ENCODE measurements at regions not wholly inside any gene's neighbourhood (a gene's known extent, or its start where the extent isn't known, plus 50 kb on each side); places are given as distances from the start of the nearest gene placed in this dataset.
"Not testable (repeated sequence)": the region's sequence is repeated elsewhere in the genome, so short reads cannot be mapped to it uniquely, and the experiment has no call there.

DNA sequence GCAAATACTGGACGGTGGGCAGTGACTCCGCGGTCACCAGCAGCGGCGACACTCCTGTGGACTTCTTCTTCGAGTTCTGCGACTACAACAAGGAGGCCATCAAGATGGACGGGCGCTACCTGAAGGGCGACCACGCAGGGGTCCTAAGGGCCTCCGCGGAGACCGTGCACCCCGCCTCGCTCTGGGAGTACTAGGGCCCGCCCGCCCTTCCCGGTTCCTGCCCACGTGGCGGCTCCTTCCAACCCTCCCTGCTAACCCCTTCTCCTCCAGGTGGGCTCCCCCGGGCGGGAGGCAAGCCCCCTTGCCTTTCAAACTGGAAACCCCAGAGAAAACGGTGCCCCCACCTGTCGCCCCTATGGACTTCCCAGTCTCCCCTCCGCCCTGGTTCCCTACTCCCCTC, 58.1 kb upstream of the GOLGA8A start:
- not testable (repeated sequence) for H3K9me3 ChIP-seq (ENCODE audit: insufficient read depth, low read depth, low read length); H3K36me3 ChIP-seq (ENCODE audit: insufficient read depth, low read length); H3K27ac ChIP-seq (ENCODE audit: low read depth, low read length); H3K9ac ChIP-seq (ENCODE audit: low read depth, low read length); H3K4me1 ChIP-seq (ENCODE audit: insufficient read depth, low read length); H3K4me3 ChIP-seq (ENCODE audit: low read length)
- 92% methylated on average over 26 of the region's 26 CpGs for WGBS
- H3K27me3 ChIP-seq (ENCODE audit: insufficient read depth, low read length) = peaks cover 77% of the 10 kb centered on the region

DNA sequence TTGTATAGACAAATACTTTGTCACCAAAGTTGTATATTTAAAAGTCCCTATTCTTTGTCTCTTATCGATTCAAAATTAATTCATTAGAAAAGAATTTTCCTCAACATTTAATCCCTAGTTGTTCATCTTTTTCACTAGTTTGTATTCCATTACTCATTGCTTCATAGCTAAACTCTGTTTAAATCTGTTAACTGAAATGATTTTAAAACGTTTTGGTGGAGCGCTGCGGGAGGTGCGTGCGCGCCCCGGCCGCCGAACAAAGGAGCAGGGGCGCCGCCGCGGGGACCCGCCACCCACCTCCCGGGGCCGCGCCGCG, 56.4 kb upstream of the GOLGA8A start:
- H3K9me3 ChIP-seq (ENCODE audit: insufficient read depth, low read depth, low read length) = no peaks in the 10 kb centered on the region
- H3K27ac ChIP-seq (ENCODE audit: low read depth, low read length) = no peak overlapping the region
- H3K36me3 ChIP-seq (ENCODE audit: insufficient read depth, low read length) = no peaks in the 10 kb centered on the region
- peaks cover 72% of the 10 kb centered on the region for H3K27me3 ChIP-seq (ENCODE audit: insufficient read depth, low read length)
- no peak overlapping the region for H3K9ac ChIP-seq (ENCODE audit: low read depth, low read length)
- peak overlapping the region; percentile 47 for H3K4me3 ChIP-seq (ENCODE audit: low read length)
- no peaks in the 10 kb centered on the region for H3K4me1 ChIP-seq (ENCODE audit: insufficient read depth, low read length)
- WGBS = 4% methylated on average over 20 of the region's 20 CpGs

DNA sequence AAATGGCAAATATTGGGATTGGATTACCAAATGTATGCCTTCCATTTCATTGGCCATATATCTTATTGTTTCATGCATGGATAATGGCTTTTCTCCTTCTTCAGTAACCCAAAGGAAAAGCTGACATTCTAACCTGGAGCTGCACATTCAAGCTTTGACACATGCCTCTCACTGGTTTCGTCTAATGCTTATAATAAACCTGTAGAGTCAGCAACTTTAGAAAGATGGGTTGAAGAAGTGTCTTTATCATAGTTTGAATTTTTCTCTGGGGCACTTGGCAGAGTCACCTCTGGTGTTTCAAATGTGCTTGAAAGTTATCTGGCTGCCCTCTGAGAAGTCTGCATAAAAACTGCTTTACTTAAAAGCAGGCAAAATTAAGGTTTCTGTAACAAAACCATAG, 55.4 kb upstream of the GOLGA8A start:
- H3K27me3 ChIP-seq (ENCODE audit: insufficient read depth, low read length) = peaks cover 68% of the 10 kb centered on the region
- H3K27ac ChIP-seq (ENCODE audit: low read depth, low read length) = no peak overlapping the region
- H3K9me3 ChIP-seq (ENCODE audit: insufficient read depth, low read depth, low read length) = no peaks in the 10 kb centered on the region
- 91% methylated on average over 1 of the region's 1 CpG for WGBS
- H3K4me3 ChIP-seq (ENCODE audit: low read length) = no peak overlapping the region
- H3K4me1 ChIP-seq (ENCODE audit: insufficient read depth, low read length) = no peaks in the 10 kb centered on the region
- H3K9ac ChIP-seq (ENCODE audit: low read depth, low read length) = no peak overlapping the region
- no peaks in the 10 kb centered on the region for H3K36me3 ChIP-seq (ENCODE audit: insufficient read depth, low read length)

DNA sequence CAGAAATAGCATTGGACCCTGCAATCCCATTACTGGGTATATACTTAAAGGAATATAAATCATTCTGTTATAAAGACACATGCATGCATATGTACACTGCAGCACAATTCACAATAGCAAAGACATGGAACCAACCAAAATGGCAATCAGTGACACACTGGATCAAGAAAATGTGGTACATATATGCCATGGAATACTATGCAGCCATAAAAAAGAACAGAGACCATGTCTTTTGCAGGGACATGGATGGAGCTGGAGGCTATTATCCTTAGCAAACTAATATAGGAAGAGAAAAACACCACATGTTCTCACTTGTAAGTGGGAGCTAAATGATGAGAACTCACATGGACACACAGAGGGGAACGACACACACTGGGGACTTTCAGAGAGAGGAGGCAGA, 53.9 kb upstream of the GOLGA8A start:
- peaks cover 55% of the 10 kb centered on the region for H3K27me3 ChIP-seq (ENCODE audit: insufficient read depth, low read length)
- H3K9me3 ChIP-seq (ENCODE audit: insufficient read depth, low read depth, low read length); H3K4me3 ChIP-seq (ENCODE audit: low read length); H3K9ac ChIP-seq (ENCODE audit: low read depth, low read length); H3K4me1 ChIP-seq (ENCODE audit: insufficient read depth, low read length); H3K27ac ChIP-seq (ENCODE audit: low read depth, low read length); H3K36me3 ChIP-seq (ENCODE audit: insufficient read depth, low read length): not testable (repeated sequence)
- 94% methylated on average over 1 of the region's 1 CpG for WGBS

DNA sequence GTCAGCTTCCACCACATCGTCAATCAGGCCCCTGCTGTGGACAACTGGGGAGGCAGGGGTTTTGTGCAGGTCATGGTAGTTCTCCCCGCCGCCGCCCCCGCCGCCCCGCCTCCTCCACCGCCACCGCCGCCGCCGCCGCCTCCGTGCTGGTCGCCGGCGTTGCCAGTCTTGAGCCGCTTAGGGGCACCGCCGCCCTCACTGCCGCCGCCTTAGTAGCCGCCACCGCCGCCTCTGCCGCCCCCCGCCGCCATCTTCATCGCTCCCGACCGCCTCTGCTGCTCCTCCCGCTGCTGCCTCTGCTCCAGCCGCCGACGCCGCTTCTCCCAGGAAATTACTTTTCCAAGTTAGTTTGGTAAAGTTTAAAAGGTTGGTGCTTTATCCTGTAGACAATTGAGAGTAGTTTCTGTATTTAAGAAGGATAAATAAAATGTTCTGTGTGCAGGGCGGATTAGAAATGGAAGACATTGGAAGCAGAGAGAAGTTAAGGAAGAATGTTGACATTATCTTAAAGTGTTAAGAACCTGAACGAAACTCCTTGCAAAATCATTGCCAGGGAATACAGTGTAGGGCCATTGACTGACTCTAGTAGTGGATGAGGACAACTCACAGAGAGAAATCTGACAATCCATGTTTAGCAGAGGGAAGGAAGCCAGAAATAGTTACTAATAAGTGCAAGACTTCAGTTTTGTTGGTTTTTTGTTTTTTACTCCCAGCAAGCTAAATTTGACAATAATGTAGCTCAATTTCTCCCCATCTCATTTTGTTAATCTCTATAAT, 53.0 kb upstream of the GOLGA8A start:
- H3K27me3 ChIP-seq (ENCODE audit: insufficient read depth, low read length) = peaks cover 51% of the 10 kb centered on the region
- whole genome bisulfite sequencing = 11% methylated on average over 37 of the region's 38 CpGs
- H3K9me3 ChIP-seq (ENCODE audit: insufficient read depth, low read depth, low read length) = no peaks in the 10 kb centered on the region
- H3K4me3 ChIP-seq (ENCODE audit: low read length) = peak overlapping the region; percentile 42
- H3K4me1 ChIP-seq (ENCODE audit: insufficient read depth, low read length) = no peaks in the 10 kb centered on the region
- no peaks in the 10 kb centered on the region for H3K36me3 ChIP-seq (ENCODE audit: insufficient read depth, low read length)
- no peak overlapping the region for H3K27ac ChIP-seq (ENCODE audit: low read depth, low read length)
- H3K9ac ChIP-seq (ENCODE audit: low read depth, low read length) = no peak overlapping the region

DNA sequence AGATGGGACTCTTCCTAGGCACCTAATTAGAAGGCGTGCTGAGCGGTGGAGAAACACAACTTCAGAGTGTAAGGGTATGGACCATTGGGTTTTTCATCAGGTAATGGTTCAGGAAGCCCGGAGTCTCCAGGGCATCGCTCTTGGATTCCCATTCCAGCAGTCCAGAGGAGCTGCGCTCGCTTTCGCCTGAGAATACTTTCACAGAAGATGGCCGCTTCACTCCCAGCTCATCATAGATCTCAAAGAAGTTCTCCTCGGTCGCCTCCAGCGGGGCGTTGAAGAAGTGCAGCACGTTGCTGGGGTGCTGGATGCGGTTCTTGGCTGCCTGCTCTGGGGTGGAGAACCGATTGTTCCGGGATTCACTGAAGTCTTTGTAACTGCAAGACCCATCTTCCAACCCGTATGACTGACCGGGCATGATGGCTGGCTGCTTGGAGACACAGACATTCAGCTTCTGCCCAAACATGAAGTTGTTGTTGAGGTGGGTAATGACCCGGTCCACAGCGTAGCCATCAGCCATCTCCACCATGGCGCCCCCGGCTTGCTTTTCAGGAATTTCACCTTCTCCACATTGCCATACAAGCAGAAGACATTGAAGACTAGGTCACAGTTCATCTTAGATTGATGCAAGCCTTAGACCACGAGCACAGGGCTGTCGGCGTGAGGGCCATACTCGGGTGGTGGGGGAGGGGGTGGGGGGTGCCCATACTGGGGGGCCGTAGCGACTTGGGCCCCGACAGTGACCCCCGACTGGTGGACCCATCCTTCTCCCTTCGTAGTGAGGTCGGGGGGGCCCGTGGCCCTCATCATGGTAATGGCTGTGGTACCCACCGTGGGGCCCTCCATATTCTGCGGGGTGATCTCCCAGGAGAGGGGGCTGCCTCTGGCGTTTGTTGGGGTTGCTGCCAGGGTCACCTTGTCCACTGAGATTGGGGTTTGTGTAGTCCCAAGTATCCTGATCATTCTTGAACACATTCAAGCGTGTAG, 51.7 kb upstream of the GOLGA8A start:
- not testable (repeated sequence) for H3K4me1 ChIP-seq (ENCODE audit: insufficient read depth, low read length); H3K9me3 ChIP-seq (ENCODE audit: insufficient read depth, low read depth, low read length); H3K36me3 ChIP-seq (ENCODE audit: insufficient read depth, low read length); H3K27ac ChIP-seq (ENCODE audit: low read depth, low read length); H3K9ac ChIP-seq (ENCODE audit: low read depth, low read length); H3K4me3 ChIP-seq (ENCODE audit: low read length)
- peaks cover 37% of the 10 kb centered on the region for H3K27me3 ChIP-seq (ENCODE audit: insufficient read depth, low read length)
- 94% methylated on average over 36 of the region's 37 CpGs for WGBS
